Suprapubic skin (tissue), 4 donors: ENCODE measurements at regions not wholly inside any gene's neighbourhood (a gene's known extent, or its start where the extent isn't known, plus 50 kb on each side); places are given as distances from the start of the nearest gene placed in this dataset.

Experiments
- DNase-seq, 2 donors: peaks; one replicate each; pipeline ENCODE4 v3.0.0-alpha.2; 2019; ENCODE audit warnings: low spot score in 2 of 2
- H3K27ac ChIP-seq: fragments of 200-600 bp; sonication (generic); one replicate; pipeline ENCODE4 v1.5.1; 2019
- H3K27me3 ChIP-seq: fragments of 200-600 bp; sonication (generic); one replicate; pipeline ENCODE4 v1.5.1; 2019
- H3K36me3 ChIP-seq: fragments of 200-600 bp; sonication (generic); one replicate; pipeline ENCODE4 v1.5.1; 2019
- H3K4me1 ChIP-seq: fragments of 200-600 bp; sonication (generic); one replicate; pipeline ENCODE4 v1.5.1; 2019
- H3K4me3 ChIP-seq: fragments of 200-600 bp; sonication (generic); one replicate; pipeline ENCODE4 v1.5.1; 2019; ENCODE audit warnings: mild to moderate bottlenecking
- H3K9me3 ChIP-seq: fragments of 200-600 bp; sonication (generic); one replicate; pipeline ENCODE4 v1.5.1; 2019
- EP300 ChIP-seq: sonication (generic); formaldehyde crosslinking; IDR thresholded peaks from one replicate; pipeline ENCODE4 v1.6.1; 2017; ENCODE audit warnings: antibody characterized with exemption
- POLR2A ChIP-seq, 2 donors: fragments of 450-650 bp; IDR thresholded peaks; one replicate each; pipeline ENCODE4 v1.6.1; 2017; ENCODE audit warnings: antibody characterized with exemption in 2 of 2, mild to moderate bottlenecking in 2 of 2, moderate library complexity in 2 of 2
- POLR2AphosphoS5 ChIP-seq, 3 donors: sonication (generic); formaldehyde crosslinking; IDR thresholded peaks; one replicate each; pipeline ENCODE4 v1.6.1; 2017; ENCODE audit warnings: antibody characterized with exemption in 3 of 3
- WGBS: methylation state at CpG from one replicate; pipeline ENCODE4 v1.1.5; 2018; 5-methylcytosine and 5-hydroxymethylcytosine counted together
- TF ChIP-seq, protein P1 (sequence below), 2 donors: fragments of 200-600 bp in 1 of 2; fragments of 450-650 bp in 1 of 2; sonication (generic) in 1 of 2; IDR thresholded peaks; one replicate each; pipeline ENCODE4 v1.5.1; 2016 to 2019; ENCODE audit warnings: antibody characterized with exemption in 2 of 2, mild to moderate bottlenecking in 1 of 2, moderate library complexity in 1 of 2

GRCh38 chr9:78806492-78807160, 509.7 kb downstream of the PSAT1 start:
- no peaks in the 10 kb centered on the region for H3K9me3 ChIP-seq
- H3K4me1 ChIP-seq: no peaks in the 10 kb centered on the region
- 40% methylated on average over 4 of the region's 4 CpGs for WGBS
- H3K27ac ChIP-seq: no peak overlapping the region
- no peaks in the 10 kb centered on the region for H3K36me3 ChIP-seq
- H3K4me3 ChIP-seq: no peak overlapping the region
- TF ChIP-seq POLR2AphosphoS5 (IDR thresholded peaks at IDR 0.05) (no peak), EP300 (no peak), POLR2A (IDR thresholded peaks at IDR 0.05) (no peak)
- TF ChIP-seq, protein P1, sequence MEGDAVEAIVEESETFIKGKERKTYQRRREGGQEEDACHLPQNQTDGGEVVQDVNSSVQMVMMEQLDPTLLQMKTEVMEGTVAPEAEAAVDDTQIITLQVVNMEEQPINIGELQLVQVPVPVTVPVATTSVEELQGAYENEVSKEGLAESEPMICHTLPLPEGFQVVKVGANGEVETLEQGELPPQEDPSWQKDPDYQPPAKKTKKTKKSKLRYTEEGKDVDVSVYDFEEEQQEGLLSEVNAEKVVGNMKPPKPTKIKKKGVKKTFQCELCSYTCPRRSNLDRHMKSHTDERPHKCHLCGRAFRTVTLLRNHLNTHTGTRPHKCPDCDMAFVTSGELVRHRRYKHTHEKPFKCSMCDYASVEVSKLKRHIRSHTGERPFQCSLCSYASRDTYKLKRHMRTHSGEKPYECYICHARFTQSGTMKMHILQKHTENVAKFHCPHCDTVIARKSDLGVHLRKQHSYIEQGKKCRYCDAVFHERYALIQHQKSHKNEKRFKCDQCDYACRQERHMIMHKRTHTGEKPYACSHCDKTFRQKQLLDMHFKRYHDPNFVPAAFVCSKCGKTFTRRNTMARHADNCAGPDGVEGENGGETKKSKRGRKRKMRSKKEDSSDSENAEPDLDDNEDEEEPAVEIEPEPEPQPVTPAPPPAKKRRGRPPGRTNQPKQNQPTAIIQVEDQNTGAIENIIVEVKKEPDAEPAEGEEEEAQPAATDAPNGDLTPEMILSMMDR (IDR thresholded peaks at IDR 0.05): no peak
- H3K27me3 ChIP-seq: no peaks in the 10 kb centered on the region
- no peak for DNase-seq

DNA sequence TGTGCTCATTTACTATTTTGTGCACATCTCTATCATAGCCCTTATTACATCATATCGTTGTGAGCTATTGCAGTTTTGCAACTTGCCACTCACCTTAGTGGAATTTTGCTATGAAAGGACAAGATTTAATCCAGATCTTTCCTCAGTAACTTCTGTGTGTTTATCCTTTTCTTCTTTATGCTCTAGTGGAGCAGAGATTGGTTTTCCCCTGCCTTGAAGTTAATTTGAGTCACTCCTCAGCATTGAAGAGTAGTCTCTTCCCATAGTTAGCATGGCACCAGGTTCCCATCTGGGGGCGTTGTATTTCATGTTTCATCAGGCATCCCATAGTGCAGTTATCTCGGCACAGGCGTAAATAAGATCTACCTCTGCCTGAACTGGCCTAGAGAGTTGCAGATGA, 510.4 kb downstream of the PSAT1 start:
- no peaks in the 10 kb centered on the region for H3K27me3 ChIP-seq
- no peak for TF ChIP-seq POLR2AphosphoS5 (IDR thresholded peaks at IDR 0.05)
- no peak for TF ChIP-seq POLR2A (IDR thresholded peaks at IDR 0.05)
- TF ChIP-seq, protein P1 (IDR thresholded peaks at IDR 0.05): no peak
- TF ChIP-seq EP300: no peak
- H3K4me1 ChIP-seq: no peaks in the 10 kb centered on the region
- DNase-seq: no peak
- no peaks in the 10 kb centered on the region for H3K36me3 ChIP-seq
- H3K9me3 ChIP-seq: no peaks in the 10 kb centered on the region
- WGBS: 79% methylated on average over 4 of the region's 4 CpGs
- H3K27ac ChIP-seq: no peak overlapping the region
- no peak overlapping the region for H3K4me3 ChIP-seq

GRCh38 chr9:78808048-78808447, 511.1 kb downstream of the PSAT1 start:
- H3K4me1 ChIP-seq: no peaks in the 10 kb centered on the region
- no peaks in the 10 kb centered on the region for H3K27me3 ChIP-seq
- H3K36me3 ChIP-seq: no peaks in the 10 kb centered on the region
- no peak overlapping the region for H3K27ac ChIP-seq
- 66% methylated on average over 3 of the region's 3 CpGs for WGBS
- TF ChIP-seq POLR2A (IDR thresholded peaks at IDR 0.05) (no peak), POLR2AphosphoS5 (IDR thresholded peaks at IDR 0.05) (no peak), EP300 (no peak)
- TF ChIP-seq, protein P1 (IDR thresholded peaks at IDR 0.05): no peak
- no peak for DNase-seq
- H3K4me3 ChIP-seq: no peak overlapping the region
- no peaks in the 10 kb centered on the region for H3K9me3 ChIP-seq

DNA sequence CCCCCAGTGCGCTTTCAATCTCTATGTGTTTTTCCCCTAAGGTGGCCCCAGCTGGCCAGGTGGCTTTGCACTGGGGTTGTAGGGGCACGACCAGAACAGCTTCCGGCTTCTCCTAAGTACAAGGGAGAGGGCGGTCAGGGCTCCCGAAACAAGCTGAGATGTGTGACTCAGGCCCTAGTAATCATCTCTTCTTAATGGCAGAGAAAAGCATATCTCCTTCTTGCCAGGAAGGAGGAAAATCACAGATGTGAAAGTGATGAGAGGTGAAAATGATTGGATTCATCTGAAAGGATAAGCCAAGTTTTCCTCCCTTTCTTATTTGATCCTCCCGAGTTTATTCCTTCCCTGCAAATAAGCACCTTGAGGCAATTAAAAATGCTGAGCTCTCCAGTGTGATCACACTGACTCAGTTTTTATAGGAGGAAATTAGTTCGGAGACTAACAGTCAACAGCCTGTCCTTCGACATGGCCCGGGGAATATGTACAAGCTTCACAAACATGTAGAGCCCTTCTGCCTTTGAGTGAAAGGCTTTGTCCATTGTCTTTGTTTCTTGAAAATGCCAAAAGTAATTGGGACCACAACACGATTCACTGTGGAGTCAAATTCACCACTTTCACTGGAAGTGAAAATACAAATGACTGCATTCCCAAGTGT, 514.8 kb downstream of the PSAT1 start:
- H3K27me3 ChIP-seq: no peaks in the 10 kb centered on the region
- H3K4me1 ChIP-seq: no peaks in the 10 kb centered on the region
- WGBS: 64% methylated on average over 10 of the region's 10 CpGs
- no peak for DNase-seq
- no peak overlapping the region for H3K4me3 ChIP-seq
- no peaks in the 10 kb centered on the region for H3K36me3 ChIP-seq
- no peaks in the 10 kb centered on the region for H3K9me3 ChIP-seq
- H3K27ac ChIP-seq: no peak overlapping the region
- TF ChIP-seq POLR2AphosphoS5 (IDR thresholded peaks at IDR 0.05): no peak
- no peak for TF ChIP-seq EP300
- TF ChIP-seq POLR2A (IDR thresholded peaks at IDR 0.05): no peak
- TF ChIP-seq, protein P1 (IDR thresholded peaks at IDR 0.05): no peak

- Histone ChIP-seq H3K4me1 (no peaks in the 10 kb centered on the region), H3K27ac (no peak overlapping the region), H3K27me3 (no peaks in the 10 kb centered on the region), H3K4me3 (no peak overlapping the region), H3K36me3 (no peaks in the 10 kb centered on the region), H3K9me3 (no peaks in the 10 kb centered on the region)
- DNase-seq: no peak
- TF ChIP-seq POLR2AphosphoS5 (IDR thresholded peaks at IDR 0.05): no peak
- TF ChIP-seq, protein P1 (IDR thresholded peaks at IDR 0.05): no peak
- no peak for TF ChIP-seq EP300
- no peak for TF ChIP-seq POLR2A (IDR thresholded peaks at IDR 0.05)
- 82% methylated on average over 3 of the region's 3 CpGs for whole genome bisulfite sequencing
Observed at GRCh38 chr9:78812665-78813064, 515.7 kb downstream of the PSAT1 start.
